Epithelial cell of esophagus (primary cell): ENCODE measurements at regions not wholly inside any gene's neighbourhood (a gene's known extent, or its start where the extent isn't known, plus 50 kb on each side); places are given as distances from the start of the nearest gene placed in this dataset.
A peak's percentile ranks its signal among the peaks of the same experiment; 100 is the strongest.

Experiments
- DNase-seq: peaks from one replicate; pipeline ENCODE4 v3.0.0; 2010; ENCODE audit warnings: low read depth
- H3K4me3 ChIP-seq: 2 replicates; pipeline ENCODE4 v1.5.1; 2011; ENCODE audit warnings: mild to moderate bottlenecking, low read length, control low read depth
- TF ChIP-seq, protein P1 (sequence below): IDR thresholded peaks from 2 replicates; pipeline ENCODE4 v1.5.1; 2011; ENCODE audit warnings: low read depth, mild to moderate bottlenecking, low read length, control low read depth, inconsistent platforms; ENCODE audit not compliant: insufficient read depth; ENCODE audit errors: missing control alignments

DNA sequence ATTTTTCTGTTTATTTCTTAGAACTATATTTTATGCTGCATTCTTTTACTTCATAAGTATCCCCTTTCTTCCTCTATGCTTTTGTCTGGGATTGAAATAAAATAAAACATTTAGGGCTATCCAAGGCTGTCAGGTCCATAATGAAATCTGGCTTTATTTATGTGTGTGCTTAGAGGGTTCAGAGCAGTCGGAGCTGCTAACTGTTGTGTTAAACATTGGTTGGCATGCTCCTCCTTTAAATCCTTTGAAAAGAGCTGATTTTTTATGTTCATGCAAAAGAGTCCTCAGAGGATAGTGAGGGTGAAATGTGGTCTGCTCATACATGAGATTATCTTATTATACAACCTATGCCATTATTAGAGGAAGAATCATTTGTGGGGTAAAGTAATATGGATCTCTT, 322.3 kb upstream of the E2F7 start:
- no peak for DNase-seq
- TF ChIP-seq, protein P1, sequence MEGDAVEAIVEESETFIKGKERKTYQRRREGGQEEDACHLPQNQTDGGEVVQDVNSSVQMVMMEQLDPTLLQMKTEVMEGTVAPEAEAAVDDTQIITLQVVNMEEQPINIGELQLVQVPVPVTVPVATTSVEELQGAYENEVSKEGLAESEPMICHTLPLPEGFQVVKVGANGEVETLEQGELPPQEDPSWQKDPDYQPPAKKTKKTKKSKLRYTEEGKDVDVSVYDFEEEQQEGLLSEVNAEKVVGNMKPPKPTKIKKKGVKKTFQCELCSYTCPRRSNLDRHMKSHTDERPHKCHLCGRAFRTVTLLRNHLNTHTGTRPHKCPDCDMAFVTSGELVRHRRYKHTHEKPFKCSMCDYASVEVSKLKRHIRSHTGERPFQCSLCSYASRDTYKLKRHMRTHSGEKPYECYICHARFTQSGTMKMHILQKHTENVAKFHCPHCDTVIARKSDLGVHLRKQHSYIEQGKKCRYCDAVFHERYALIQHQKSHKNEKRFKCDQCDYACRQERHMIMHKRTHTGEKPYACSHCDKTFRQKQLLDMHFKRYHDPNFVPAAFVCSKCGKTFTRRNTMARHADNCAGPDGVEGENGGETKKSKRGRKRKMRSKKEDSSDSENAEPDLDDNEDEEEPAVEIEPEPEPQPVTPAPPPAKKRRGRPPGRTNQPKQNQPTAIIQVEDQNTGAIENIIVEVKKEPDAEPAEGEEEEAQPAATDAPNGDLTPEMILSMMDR: no peak
- no peak overlapping the region for H3K4me3 ChIP-seq

DNA sequence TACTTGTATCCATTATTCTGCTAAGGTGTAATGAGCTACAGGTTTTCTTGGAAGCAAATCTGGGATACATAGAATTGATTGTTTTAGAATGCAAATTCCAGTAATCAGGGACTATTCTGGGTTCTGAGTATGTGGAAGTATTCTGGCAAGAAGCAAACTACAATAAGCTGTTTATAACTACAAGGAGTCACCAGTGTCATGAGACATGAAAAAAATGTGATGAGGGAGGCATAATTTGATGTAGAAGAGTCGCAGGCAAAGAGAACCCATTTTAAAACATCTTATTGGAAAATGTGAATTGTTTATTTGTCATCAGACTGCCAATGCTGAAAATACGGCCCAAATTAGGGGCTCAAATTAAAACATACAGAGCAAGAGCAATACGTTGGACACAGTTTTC, 321.8 kb upstream of the E2F7 start:
- no peak for DNase-seq
- TF ChIP-seq, protein P1: no peak
- H3K4me3 ChIP-seq: no peak overlapping the region

DNA sequence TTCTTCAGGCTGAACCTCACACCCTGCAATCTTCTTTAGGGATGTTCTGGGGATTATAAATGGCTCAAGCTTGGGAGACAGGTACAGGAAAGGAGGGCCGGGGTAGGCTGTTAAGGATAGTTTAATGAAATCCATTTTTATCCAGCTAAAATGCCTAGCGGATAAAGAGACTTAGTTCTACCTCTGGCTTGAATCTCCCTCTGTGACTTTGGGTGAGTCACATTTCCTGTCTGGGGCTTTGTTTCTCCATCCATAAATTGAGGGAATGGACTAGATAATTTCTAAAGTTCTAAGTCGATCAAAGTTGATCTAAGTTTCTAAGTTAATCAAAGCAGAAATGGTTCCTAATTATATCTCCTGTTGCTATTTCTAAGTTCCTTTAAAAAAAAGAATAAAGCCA, 319.6 kb upstream of the E2F7 start:
- H3K4me3 ChIP-seq: no peak overlapping the region
- no peak for DNase-seq
- TF ChIP-seq, protein P1: no peak

DNA sequence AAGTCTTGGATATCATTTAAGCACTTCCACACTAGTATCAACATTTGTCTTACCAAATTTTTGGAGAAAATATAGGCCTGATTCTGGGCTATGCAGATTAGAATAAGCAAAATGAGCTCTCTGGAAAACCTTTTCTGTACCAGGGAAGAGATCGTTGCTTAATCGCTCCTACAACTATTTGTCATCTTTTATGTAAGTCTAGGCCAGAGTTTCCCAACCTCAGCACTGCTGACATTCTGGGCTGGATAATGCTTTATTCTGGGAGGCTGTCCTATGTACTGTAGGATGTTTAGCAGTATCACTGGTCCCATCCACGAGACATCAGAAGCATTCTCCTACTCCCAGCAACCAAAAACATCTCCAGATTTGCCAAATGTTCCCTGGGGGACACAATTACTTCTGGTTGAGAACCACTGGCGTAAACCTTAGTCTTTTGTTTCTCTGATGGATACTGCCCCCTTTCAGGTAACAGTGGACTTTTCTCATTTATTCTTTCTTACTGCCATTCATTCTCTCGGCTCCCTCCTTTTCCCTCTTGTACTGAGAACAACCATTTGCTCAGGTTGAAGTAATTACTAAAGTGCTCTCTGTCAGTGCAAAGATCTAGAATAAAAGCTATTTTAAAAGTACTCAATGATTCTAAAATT, 316.9 kb upstream of the E2F7 start:
- TF ChIP-seq, protein P1: no peak
- DNase-seq: peak; percentile 37
- H3K4me3 ChIP-seq: no peak overlapping the region

DNA sequence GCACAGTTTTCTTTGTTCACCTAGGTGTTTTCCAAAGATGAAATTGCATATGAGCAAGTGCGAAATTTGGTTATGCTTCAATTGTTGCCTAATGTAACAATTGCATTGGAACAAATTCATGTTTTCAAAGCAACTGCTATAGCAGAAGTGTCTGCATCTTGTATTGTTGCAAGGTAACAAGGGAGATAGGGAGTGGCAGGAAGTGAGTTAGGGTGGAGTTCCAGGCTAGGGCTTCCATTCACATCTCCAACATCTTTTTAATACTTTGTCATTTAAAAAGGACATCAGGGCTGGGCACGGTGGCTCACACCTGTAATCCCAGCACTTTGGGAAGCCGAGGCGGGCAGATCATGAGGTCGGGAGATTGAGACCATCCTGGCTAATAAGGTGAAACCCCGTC, 312.3 kb upstream of the E2F7 start:
- TF ChIP-seq, protein P1: no peak
- no peak overlapping the region for H3K4me3 ChIP-seq
- no peak for DNase-seq

DNA sequence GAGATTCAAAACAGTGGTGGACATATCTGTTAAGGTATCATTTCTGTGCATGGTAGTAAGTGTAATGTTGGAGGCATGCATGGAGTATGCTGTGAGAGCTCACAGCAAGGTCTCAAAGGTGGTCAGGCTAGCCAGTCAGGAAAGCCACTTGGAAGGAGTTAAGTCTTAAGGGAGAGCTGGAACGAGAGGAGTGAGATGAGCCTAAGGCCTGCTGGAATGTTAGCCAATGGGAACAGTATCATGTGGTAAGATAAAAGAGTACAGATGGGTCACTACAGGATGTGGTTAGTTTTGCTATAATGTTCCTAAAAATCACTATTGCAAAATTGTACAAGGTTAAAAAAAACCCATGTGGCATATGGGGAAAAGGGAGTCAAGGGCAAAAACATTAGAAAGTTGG, 311.7 kb upstream of the E2F7 start:
- DNase-seq: no peak
- no peak overlapping the region for H3K4me3 ChIP-seq
- TF ChIP-seq, protein P1: no peak

DNA sequence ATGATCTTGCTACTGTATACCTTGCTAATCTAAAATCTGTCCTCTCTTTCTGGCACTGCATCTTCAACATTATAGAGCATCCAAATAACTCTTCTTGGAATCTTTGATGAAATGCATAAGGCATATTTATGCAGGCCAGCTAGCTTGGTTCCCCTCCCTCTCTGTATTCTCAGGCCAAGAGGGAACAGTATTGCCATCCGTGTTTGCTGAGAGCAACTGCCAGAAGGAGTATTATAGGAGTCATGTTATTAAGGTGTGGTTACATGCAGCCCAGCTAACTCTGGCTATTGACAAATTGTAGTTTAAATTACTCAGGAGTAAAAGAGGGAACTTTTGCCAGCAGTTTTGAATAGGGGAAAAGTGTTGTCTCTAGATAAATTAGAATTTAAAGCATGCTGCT, 309.3 kb upstream of the E2F7 start:
- no peak overlapping the region for H3K4me3 ChIP-seq
- TF ChIP-seq, protein P1: no peak
- no peak for DNase-seq
